OCI-LY7 (cell line): ENCODE measurements at regions not wholly inside any gene's neighbourhood (a gene's known extent, or its start where the extent isn't known, plus 50 kb on each side); places are given as distances from the start of the nearest gene placed in this dataset.

Source experiments
- BruUV-seq: library from RNA; stranded (reverse); fragments of 400-500 nt; replicated peaks from 2 replicates; lab custom pipeline; 2021; lab: Mats Ljungman, UMichigan
- CTCF ChIA-PET: fragments of 300-600 bp; sonication (Branson Sonifier 250); formaldehyde crosslinking; loops from one replicate; lab custom pipeline; 2022; ENCODE audit warnings: antibody characterized with exemption; ENCODE audit not compliant: unreplicated experiment; lab: Charles Lee
- POLR2A ChIA-PET: fragments of 300-600 bp; sonication (Branson Sonifier 250); formaldehyde crosslinking; loops from one replicate; lab custom pipeline; 2022; ENCODE audit warnings: antibody characterized with exemption; lab: Charles Lee
- DNase-seq: peaks from one replicate; pipeline ENCODE4 v3.0.0-alpha.2; 2015; ENCODE audit warnings: low spot score
- H2AFZ ChIP-seq: fragments of 200-600 bp; sonication (generic), shearing (Covaris generic); 2 replicates; pipeline ENCODE4 v1.6.1; 2014; ENCODE audit warnings: mild to moderate bottlenecking, antibody characterized with exemption, low read length, moderate library complexity
- H3K27ac ChIP-seq: fragments of 200-600 bp; sonication (generic); 2 replicates; pipeline ENCODE4 v1.5.1; 2014; ENCODE audit warnings: mixed run types, low read depth, mild to moderate bottlenecking, moderate library complexity, low read length, inconsistent platforms; ENCODE audit not compliant: poor library complexity, severe bottlenecking
- H3K36me3 ChIP-seq: fragments of 200-600 bp; sonication (generic); 2 replicates; pipeline ENCODE4 v1.6.1; 2014; ENCODE audit warnings: mild to moderate bottlenecking, antibody characterized with exemption, low read length, moderate library complexity, mixed read lengths; ENCODE audit not compliant: insufficient read depth
- H3K4me1 ChIP-seq: fragments of 200-600 bp; sonication (generic); 2 replicates; pipeline ENCODE4 v1.5.1; 2014; ENCODE audit warnings: mild to moderate bottlenecking, low read length; ENCODE audit not compliant: insufficient read depth, poor library complexity, severe bottlenecking
- H3K4me2 ChIP-seq: fragments of 200-600 bp; sonication (generic); 2 replicates; pipeline ENCODE4 v1.6.1; 2014; ENCODE audit warnings: mild to moderate bottlenecking, low read length
- H3K4me3 ChIP-seq: fragments of 200-600 bp; sonication (generic); 2 replicates; pipeline ENCODE4 v1.5.1; 2014; ENCODE audit warnings: mild to moderate bottlenecking, low read depth, low read length; ENCODE audit not compliant: poor library complexity, severe bottlenecking
- H3K79me2 ChIP-seq: fragments of 200-600 bp; sonication (generic); 2 replicates; pipeline ENCODE4 v1.6.1; 2016; ENCODE audit warnings: low read depth, mild to moderate bottlenecking, low read length, moderate library complexity, mixed read lengths; ENCODE audit not compliant: insufficient read depth
- H3K9me2 ChIP-seq: fragments of 200-600 bp; sonication (generic); 2 replicates; pipeline ENCODE4 v1.6.1; 2016; ENCODE audit warnings: mild to moderate bottlenecking, low read length, mixed read lengths; ENCODE audit not compliant: insufficient read depth
- H3K9me3 ChIP-seq: fragments of 200-600 bp; sonication (generic); 2 replicates; pipeline ENCODE4 v1.6.1; 2014; ENCODE audit warnings: mild to moderate bottlenecking, mixed run types, low read length, mixed read lengths
- H4K20me1 ChIP-seq: fragments of 200-600 bp; sonication (generic); 2 replicates; pipeline ENCODE4 v1.6.1; 2014; ENCODE audit warnings: mild to moderate bottlenecking, antibody characterized with exemption, low read length, moderate library complexity, mixed read lengths; ENCODE audit not compliant: insufficient read depth
- CTCF ChIP-seq: fragments of 200-600 bp; sonication (generic); conservative IDR thresholded peaks from 2 replicates; pipeline ENCODE4 v1.5.1; 2014; ENCODE audit warnings: mild to moderate bottlenecking, antibody characterized with exemption, low read length, moderate library complexity, mixed read lengths
- EZH2phosphoT487 ChIP-seq: fragments of 200-600 bp; sonication (generic); IDR thresholded peaks from 2 replicates; pipeline ENCODE4 v1.6.1; 2018; ENCODE audit warnings: low read depth, borderline replicate concordance, mild to moderate bottlenecking, mixed run types, antibody characterized with exemption, low read length, moderate library complexity, mixed read lengths
- intact Hi-C: fragments of 100-400 bp; cut with micrococcal nuclease; formaldehyde crosslinking; loops from one replicate; pipeline ENCODE4 v1.10.0; 2022; ENCODE audit not compliant: unreplicated experiment

GRCh38 chr7:68862736-68863135, 735.5 kb upstream of the AUTS2 start:
- Histone ChIP-seq H3K4me1 (no peaks in the 10 kb centered on the region), H3K9me3 (no peaks in the 10 kb centered on the region), H3K36me3 (no peaks in the 10 kb centered on the region), H2AFZ (no peak overlapping the region), H3K4me2 (no peak overlapping the region), H3K79me2 (no peaks in the 10 kb centered on the region), H3K27ac (no peak overlapping the region), H3K4me3 (no peak overlapping the region), H3K9me2 (no peaks in the 10 kb centered on the region), H4K20me1 (no peaks in the 10 kb centered on the region)
- no TSS peak for BruUV-seq
- ChIA-PET POLR2A (no interaction called here), CTCF (no interaction called here)
- DNase-seq: no peak
- intact Hi-C loops: no loop called here
- TF ChIP-seq CTCF: no peak
- TF ChIP-seq EZH2phosphoT487: no peak

GRCh38 chr7:68865351-68866199, 732.7 kb upstream of the AUTS2 start:
- H3K9me2 ChIP-seq: no peaks in the 10 kb centered on the region
- no peak overlapping the region for H3K27ac ChIP-seq
- POLR2A ChIA-PET: interaction anchor here (1.4 kb wide), 1 partner anchor 18 kb away, joined by 5 read pairs; no protein-coding TSS in a partner anchor
- no peak overlapping the region for H2AFZ ChIP-seq
- no peaks in the 10 kb centered on the region for H3K4me1 ChIP-seq
- no TSS peak for BruUV-seq
- H3K9me3 ChIP-seq: no peaks in the 10 kb centered on the region
- no peak for TF ChIP-seq CTCF
- TF ChIP-seq EZH2phosphoT487: no peak
- H4K20me1 ChIP-seq: no peaks in the 10 kb centered on the region
- no peaks in the 10 kb centered on the region for H3K36me3 ChIP-seq
- intact Hi-C loops: no loop called here
- CTCF ChIA-PET: no interaction called here
- H3K4me3 ChIP-seq: no peak overlapping the region
- H3K4me2 ChIP-seq: no peak overlapping the region
- DNase-seq: no peak
- H3K79me2 ChIP-seq: no peaks in the 10 kb centered on the region

- BruUV-seq: no TSS peak
- H3K79me2 ChIP-seq: no peaks in the 10 kb centered on the region
Measured at GRCh38 chr7:68866200-68866570, 732.1 kb upstream of the AUTS2 start.

More at GRCh38 chr7:68866200-68866570, 732.1 kb upstream of the AUTS2 start:
- Histone ChIP-seq H2AFZ (no peak overlapping the region), H3K27ac (no peak overlapping the region), H3K9me3 (no peaks in the 10 kb centered on the region), H3K36me3 (no peaks in the 10 kb centered on the region), H3K4me3 (no peak overlapping the region), H3K4me2 (no peak overlapping the region), H3K4me1 (no peaks in the 10 kb centered on the region), H3K9me2 (no peaks in the 10 kb centered on the region), H4K20me1 (no peaks in the 10 kb centered on the region)
- no peak for DNase-seq
- intact Hi-C loops: no loop called here
- ChIA-PET POLR2A (interaction anchor here (1.4 kb wide), 1 partner anchor 18 kb away, joined by 5 read pairs; no protein-coding TSS in a partner anchor), CTCF (no interaction called here)
- TF ChIP-seq CTCF (no peak), EZH2phosphoT487 (no peak)
